ENCODE measurements at regions not wholly inside any gene's neighbourhood (a gene's known extent, or its start where the extent isn't known, plus 50 kb on each side); places are given as distances from the start of the nearest gene placed in this dataset.

GRCh38 chr4:122203407-122203806 is 51.3 kb downstream of the BLTP1 start:
- no peak for TF ChIP-seq POLR2A (IDR thresholded peaks at IDR 0.05)
- TF ChIP-seq CTCF (IDR thresholded peaks at IDR 0.05), result no peak

All from esophagus squamous epithelium (tissue), 4 donors.